ENCODE measurements at regions not wholly inside any gene's neighbourhood (a gene's known extent, or its start where the extent isn't known, plus 50 kb on each side); places are given as distances from the start of the nearest gene placed in this dataset.
A peak's percentile ranks its signal among the peaks of the same experiment; 100 is the strongest.
"Not testable (repeated sequence)": the region's sequence is repeated elsewhere in the genome, so short reads cannot be mapped to it uniquely, and the experiment has no call there.

GRCh38 chr18:22293417-22293816, 124.0 kb downstream of the GATA6 start:
- no peak overlapping the region for H3K27ac ChIP-seq
- TF ChIP-seq, protein P1, sequence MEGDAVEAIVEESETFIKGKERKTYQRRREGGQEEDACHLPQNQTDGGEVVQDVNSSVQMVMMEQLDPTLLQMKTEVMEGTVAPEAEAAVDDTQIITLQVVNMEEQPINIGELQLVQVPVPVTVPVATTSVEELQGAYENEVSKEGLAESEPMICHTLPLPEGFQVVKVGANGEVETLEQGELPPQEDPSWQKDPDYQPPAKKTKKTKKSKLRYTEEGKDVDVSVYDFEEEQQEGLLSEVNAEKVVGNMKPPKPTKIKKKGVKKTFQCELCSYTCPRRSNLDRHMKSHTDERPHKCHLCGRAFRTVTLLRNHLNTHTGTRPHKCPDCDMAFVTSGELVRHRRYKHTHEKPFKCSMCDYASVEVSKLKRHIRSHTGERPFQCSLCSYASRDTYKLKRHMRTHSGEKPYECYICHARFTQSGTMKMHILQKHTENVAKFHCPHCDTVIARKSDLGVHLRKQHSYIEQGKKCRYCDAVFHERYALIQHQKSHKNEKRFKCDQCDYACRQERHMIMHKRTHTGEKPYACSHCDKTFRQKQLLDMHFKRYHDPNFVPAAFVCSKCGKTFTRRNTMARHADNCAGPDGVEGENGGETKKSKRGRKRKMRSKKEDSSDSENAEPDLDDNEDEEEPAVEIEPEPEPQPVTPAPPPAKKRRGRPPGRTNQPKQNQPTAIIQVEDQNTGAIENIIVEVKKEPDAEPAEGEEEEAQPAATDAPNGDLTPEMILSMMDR (IDR thresholded peaks at IDR 0.05; ENCODE audit: low read depth, low read length, missing control alignments), result no peak
- no peaks in the 10 kb centered on the region for H3K36me3 ChIP-seq (replicated peaks)
- no peak for DNase-seq
- in situ Hi-C loops (cut with HindIII; ENCODE audit: low pct_ligation_motif_present, low sequenced_read_pairs), result no loop called here
- no peaks in the 10 kb centered on the region for H3K27me3 ChIP-seq (replicated peaks)
- no peak overlapping the region for H3K4me3 ChIP-seq (ENCODE audit: low read depth, low read length)

GRCh38 chr18:22290004-22290403, 120.6 kb downstream of the GATA6 start:
- DNase-seq, result no peak
- no peak overlapping the region for H3K4me3 ChIP-seq (ENCODE audit: low read depth, low read length)
- in situ Hi-C loops (cut with HindIII; ENCODE audit: low pct_ligation_motif_present, low sequenced_read_pairs), result no loop called here
- H3K27me3 ChIP-seq (replicated peaks), result no peaks in the 10 kb centered on the region
- TF ChIP-seq, protein P1 (IDR thresholded peaks at IDR 0.05; ENCODE audit: low read depth, low read length, missing control alignments), result no peak
- no peaks in the 10 kb centered on the region for H3K36me3 ChIP-seq (replicated peaks)
- H3K27ac ChIP-seq, result no peak overlapping the region

DNA sequence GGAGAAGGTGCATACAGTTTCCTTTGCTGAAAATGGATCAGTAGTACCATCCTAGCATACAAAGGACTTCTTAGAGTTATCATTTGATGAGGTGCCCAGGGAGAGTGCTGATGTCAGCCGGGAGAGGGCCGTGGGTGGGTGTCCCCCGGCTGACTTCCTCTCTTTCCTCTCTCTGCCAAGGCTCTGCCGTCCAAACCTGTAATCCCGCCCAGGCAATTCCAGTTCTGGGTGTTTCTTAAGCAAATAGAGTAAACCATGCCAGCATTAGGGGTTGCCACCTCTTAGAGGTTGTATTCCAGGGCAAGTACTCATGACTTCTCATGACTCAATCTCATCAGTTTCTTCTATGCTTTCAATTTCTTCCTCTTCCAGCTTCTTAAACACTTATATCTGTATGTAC, 117.2 kb downstream of the GATA6 start:
- H3K27me3 ChIP-seq (replicated peaks), result no peaks in the 10 kb centered on the region
- no peak overlapping the region for H3K27ac ChIP-seq
- H3K4me3 ChIP-seq (ENCODE audit: low read depth, low read length), result no peak overlapping the region
- TF ChIP-seq, protein P1 (IDR thresholded peaks at IDR 0.05; ENCODE audit: low read depth, low read length, missing control alignments), result no peak
- no peak for DNase-seq
- in situ Hi-C loops (cut with HindIII; ENCODE audit: low pct_ligation_motif_present, low sequenced_read_pairs), result no loop called here
- no peaks in the 10 kb centered on the region for H3K36me3 ChIP-seq (replicated peaks)

GRCh38 chr18:22285361-22286140, 116.2 kb downstream of the GATA6 start:
- no peaks in the 10 kb centered on the region for H3K27me3 ChIP-seq (replicated peaks)
- no peak for DNase-seq
- no peaks in the 10 kb centered on the region for H3K36me3 ChIP-seq (replicated peaks)
- in situ Hi-C loops (cut with HindIII; ENCODE audit: low pct_ligation_motif_present, low sequenced_read_pairs), result no loop called here
- H3K27ac ChIP-seq, result no peak overlapping the region
- H3K4me3 ChIP-seq (ENCODE audit: low read depth, low read length), result no peak overlapping the region
- TF ChIP-seq, protein P1 (IDR thresholded peaks at IDR 0.05; ENCODE audit: low read depth, low read length, missing control alignments), result no peak

DNA sequence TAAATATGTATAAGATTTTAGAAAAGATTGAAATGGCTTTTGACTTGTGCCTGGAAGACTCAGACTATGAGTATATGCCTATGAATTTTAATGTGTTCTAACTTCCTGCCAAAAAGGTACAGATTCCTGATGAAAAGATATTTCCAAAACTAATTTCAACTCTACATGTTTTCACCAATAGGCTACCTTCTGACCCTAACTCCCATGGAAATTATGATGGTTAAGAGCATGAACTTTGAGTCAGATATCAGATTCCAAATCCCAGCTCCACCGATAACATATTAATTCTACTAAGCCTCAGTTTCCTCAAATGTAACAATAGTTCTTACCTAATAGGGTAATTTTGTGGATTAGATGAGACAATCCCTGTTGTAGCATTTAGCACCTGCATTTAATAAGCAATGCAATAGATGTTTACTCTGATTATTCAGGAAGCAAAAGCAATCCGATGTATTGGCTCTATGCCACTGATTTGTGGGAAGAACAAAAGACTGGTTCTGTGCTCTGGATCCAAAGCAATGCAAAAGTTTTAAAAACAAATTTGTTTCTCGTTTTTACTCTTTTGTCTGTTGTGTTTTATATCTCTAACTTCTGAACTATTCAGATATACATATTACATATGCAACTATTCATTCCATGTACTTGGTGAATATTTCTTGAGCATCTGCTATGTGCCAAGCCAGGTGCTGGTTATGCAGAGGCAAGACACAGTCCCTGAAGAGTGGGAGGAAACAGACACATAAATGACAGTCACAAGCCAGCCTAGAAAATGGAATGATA, 115.4 kb downstream of the GATA6 start:
- no peak for DNase-seq
- H3K27me3 ChIP-seq (replicated peaks), result no peaks in the 10 kb centered on the region
- no peaks in the 10 kb centered on the region for H3K36me3 ChIP-seq (replicated peaks)
- H3K27ac ChIP-seq, result no peak overlapping the region
- in situ Hi-C loops (cut with HindIII; ENCODE audit: low pct_ligation_motif_present, low sequenced_read_pairs), result no loop called here
- TF ChIP-seq, protein P1 (IDR thresholded peaks at IDR 0.05; ENCODE audit: low read depth, low read length, missing control alignments), result no peak
- H3K4me3 ChIP-seq (ENCODE audit: low read depth, low read length), result no peak overlapping the region

DNA sequence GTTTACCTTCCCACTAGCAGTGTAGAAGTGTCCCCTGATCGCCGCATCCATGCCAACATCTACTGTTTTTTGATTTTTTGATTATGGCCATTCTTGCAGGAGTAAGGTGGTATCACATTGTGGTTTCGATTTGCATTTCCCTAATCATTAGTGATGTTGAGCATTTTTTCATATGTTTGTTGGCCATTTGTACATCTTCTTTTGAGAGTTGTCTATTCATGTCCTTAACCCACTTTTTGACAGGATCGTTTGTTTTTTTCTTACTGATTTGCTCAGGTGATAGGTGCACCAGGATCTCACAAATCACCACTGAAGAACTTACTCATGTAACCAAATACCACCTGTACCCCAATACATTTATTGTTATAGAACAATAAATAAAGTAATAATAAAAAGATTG, 114.5 kb downstream of the GATA6 start:
- in situ Hi-C loops (cut with HindIII; ENCODE audit: low pct_ligation_motif_present, low sequenced_read_pairs); H3K27me3 ChIP-seq (replicated peaks); DNase-seq; H3K4me3 ChIP-seq (ENCODE audit: low read depth, low read length); H3K36me3 ChIP-seq (replicated peaks): not testable (repeated sequence)
- peak overlapping the region; percentile 84 for H3K27ac ChIP-seq

Data from brain microvascular endothelial cell (primary cell).